IPS-20b (cell line): ENCODE measurements at regions not wholly inside any gene's neighbourhood (a gene's known extent, or its start where the extent isn't known, plus 50 kb on each side); places are given as distances from the start of the nearest gene placed in this dataset.

ENCODE experiments used
- H3K27ac ChIP-seq: one replicate; pipeline ENCODE4 v1.5.1; 2013; ENCODE audit warnings: low read length
- H3K27me3 ChIP-seq: 2 replicates; pipeline ENCODE4 v1.6.1; 2013; ENCODE audit warnings: mild to moderate bottlenecking, low read length, inconsistent platforms; ENCODE audit not compliant: insufficient read depth
- H3K36me3 ChIP-seq: 2 replicates; pipeline ENCODE4 v1.6.1; 2013; ENCODE audit warnings: low read depth, mild to moderate bottlenecking, inconsistent platforms, low read length, moderate library complexity; ENCODE audit not compliant: insufficient read depth
- H3K4me1 ChIP-seq: 2 replicates; pipeline ENCODE4 v1.6.1; 2013; ENCODE audit warnings: mild to moderate bottlenecking, control low read depth, inconsistent platforms, low read length, moderate library complexity; ENCODE audit not compliant: insufficient read depth
- H3K4me3 ChIP-seq: 2 replicates; pipeline ENCODE4 v1.5.1; 2013; ENCODE audit warnings: mild to moderate bottlenecking, low read length, inconsistent platforms
- H3K9ac ChIP-seq: 2 replicates; pipeline ENCODE4 v1.6.1; 2013; ENCODE audit warnings: low read depth, mild to moderate bottlenecking, inconsistent platforms, low read length, moderate library complexity
- H3K9me3 ChIP-seq: 2 replicates; pipeline ENCODE4 v1.6.1; 2013; ENCODE audit warnings: mild to moderate bottlenecking, low read depth, low read length, inconsistent platforms; ENCODE audit not compliant: insufficient read depth

DNA sequence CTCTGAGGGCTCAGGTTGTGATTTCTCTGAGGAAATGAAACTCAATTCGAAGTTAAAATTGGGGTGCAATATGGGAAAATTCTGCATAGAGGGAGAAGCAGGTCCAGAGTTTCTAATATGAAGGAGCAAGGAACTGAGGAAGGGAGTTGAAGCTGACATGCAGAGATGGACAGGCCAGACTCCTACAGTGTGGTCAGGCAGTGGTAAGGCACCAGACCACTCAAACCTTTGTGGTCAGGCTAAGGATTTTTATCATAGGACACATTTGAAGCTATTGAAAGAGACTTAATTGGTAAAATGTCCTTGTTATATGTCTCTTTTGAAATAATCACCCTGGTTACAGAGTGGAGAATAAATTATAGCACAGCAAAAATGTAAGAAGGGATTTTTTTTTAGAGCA lies 1074.8 kb upstream of the CDH2 start:
- no peaks in the 10 kb centered on the region; the same call in 1 of the 2 replicates for H3K4me1 ChIP-seq
- no peak overlapping the region for H3K4me3 ChIP-seq
- H3K9me3 ChIP-seq = no peaks in the 10 kb centered on the region
- no peak overlapping the region for H3K9ac ChIP-seq
- H3K27me3 ChIP-seq = no peaks in the 10 kb centered on the region
- no peak overlapping the region for H3K27ac ChIP-seq
- H3K36me3 ChIP-seq = no peaks in the 10 kb centered on the region

DNA sequence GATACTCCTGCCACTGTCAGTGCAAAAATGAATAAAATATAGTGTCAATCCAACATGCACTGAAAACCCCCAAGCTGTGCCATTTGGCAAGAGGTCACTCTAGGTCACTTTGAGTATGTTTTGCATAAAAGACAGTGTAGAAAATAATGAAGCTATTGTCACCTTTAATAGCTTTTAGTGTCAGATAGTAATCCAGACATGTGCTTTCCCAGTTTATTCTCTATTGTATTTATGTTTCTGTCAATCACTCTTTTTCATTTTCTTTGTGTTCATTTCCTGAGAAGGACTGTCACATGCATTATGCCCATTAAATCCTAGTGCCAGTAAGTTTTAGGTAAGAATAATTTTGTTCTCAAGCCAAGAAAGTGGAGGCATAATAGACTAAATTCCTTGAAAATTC lies 1073.9 kb upstream of the CDH2 start:
- no peaks in the 10 kb centered on the region for H3K27me3 ChIP-seq
- no peaks in the 10 kb centered on the region; the same call in 1 of the 2 replicates for H3K4me1 ChIP-seq
- no peak overlapping the region for H3K9ac ChIP-seq
- H3K36me3 ChIP-seq = no peaks in the 10 kb centered on the region
- no peak overlapping the region for H3K27ac ChIP-seq
- H3K4me3 ChIP-seq = no peak overlapping the region
- no peaks in the 10 kb centered on the region for H3K9me3 ChIP-seq

DNA sequence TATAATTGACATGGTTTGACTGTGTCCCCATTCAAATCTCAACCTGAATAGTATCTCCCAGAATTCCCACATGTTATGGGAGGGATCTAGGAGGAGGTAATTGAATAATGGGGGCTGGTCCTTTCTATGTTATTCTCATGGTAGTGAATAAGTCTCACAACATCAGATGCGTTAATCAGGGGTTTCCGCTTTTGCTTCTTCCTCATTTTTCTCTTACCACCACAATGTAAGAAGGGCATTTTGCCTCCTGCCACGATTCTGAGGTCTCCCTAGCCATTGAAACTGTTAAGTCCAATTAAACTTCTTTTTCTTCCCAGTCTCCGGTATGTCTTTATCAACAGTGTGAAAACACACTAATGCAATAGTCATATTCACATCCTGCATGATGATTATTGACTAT lies 1073.3 kb upstream of the CDH2 start:
- H3K27me3 ChIP-seq = no peaks in the 10 kb centered on the region
- H3K27ac ChIP-seq = no peak overlapping the region
- H3K4me1 ChIP-seq = no peaks in the 10 kb centered on the region; the same call in 1 of the 2 replicates
- no peaks in the 10 kb centered on the region for H3K9me3 ChIP-seq
- no peak overlapping the region for H3K4me3 ChIP-seq
- H3K9ac ChIP-seq = no peak overlapping the region
- no peaks in the 10 kb centered on the region for H3K36me3 ChIP-seq

DNA sequence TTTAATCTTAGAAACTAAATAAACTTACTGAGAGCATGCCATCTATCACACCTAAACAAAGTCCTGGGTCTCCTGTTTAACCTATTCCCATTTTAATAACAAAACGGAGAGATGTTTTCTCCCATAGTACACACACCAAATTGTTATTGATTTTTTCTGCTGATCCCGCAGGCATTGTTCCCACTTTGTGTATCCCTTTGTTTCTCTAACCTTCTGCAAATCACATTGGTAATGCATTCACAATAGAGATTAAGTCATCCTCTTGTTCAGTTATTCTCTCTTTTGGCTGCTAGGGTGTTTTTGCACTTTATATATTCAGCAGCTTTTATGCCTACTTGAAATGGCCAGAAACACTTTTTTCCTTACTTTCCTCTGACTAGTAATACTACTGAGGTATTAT lies 1071.9 kb upstream of the CDH2 start:
- no peaks in the 10 kb centered on the region for H3K27me3 ChIP-seq
- H3K9ac ChIP-seq = no peak overlapping the region
- H3K27ac ChIP-seq = no peak overlapping the region
- no peaks in the 10 kb centered on the region for H3K9me3 ChIP-seq
- no peaks in the 10 kb centered on the region for H3K36me3 ChIP-seq
- H3K4me3 ChIP-seq = no peak overlapping the region
- no peaks in the 10 kb centered on the region; the same call in 1 of the 2 replicates for H3K4me1 ChIP-seq

DNA sequence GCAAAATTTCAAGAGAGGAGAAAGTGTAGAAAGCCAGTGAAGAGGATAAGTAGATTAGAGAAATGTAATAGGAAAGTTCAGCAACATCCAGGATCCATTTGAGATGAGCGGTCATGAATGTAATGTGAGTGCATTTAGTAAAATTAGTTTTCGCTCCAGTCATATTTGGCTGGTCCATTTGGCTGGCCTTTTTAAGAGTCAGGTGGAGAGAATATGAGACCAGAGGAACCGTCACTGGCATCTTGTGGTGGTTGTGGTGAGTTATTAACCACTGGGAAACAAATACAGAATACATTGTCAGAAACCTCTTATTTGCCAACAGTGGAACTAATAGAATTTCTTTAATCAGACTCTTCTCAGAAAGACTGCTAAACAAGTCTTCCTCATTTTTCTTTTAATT lies 1064.3 kb upstream of the CDH2 start:
- Histone ChIP-seq H3K4me1 (no peaks in the 10 kb centered on the region), H3K27me3 (no peaks in the 10 kb centered on the region), H3K9me3 (no peaks in the 10 kb centered on the region), H3K27ac (no peak overlapping the region), H3K36me3 (no peaks in the 10 kb centered on the region), H3K9ac (no peak overlapping the region), H3K4me3 (no peak overlapping the region)

DNA sequence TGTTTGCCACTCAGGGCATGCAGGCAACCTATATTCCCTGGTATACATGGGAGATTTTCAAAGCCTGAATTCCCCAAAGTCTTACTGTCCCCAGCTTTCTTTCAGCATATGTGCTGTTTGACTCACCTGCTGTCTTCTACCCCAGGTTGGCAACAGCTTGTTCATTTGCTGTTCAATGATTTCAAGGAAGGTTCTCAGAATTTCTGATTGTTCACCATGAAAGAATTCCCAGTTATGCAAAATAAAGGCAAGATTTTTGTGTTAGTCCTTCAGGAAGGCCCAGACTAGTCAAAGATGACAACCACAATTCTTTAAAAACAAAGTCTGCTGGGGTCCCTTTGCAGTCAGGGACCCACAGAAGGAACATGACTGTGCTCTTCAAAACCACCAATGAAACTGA lies 1057.8 kb upstream of the CDH2 start:
- Histone ChIP-seq H3K27ac (no peak overlapping the region), H3K9me3 (no peaks in the 10 kb centered on the region; the same call in 1 of the 2 replicates), H3K4me1 (no peaks in the 10 kb centered on the region), H3K9ac (no peak overlapping the region), H3K36me3 (no peaks in the 10 kb centered on the region), H3K4me3 (no peak overlapping the region), H3K27me3 (no peaks in the 10 kb centered on the region)

DNA sequence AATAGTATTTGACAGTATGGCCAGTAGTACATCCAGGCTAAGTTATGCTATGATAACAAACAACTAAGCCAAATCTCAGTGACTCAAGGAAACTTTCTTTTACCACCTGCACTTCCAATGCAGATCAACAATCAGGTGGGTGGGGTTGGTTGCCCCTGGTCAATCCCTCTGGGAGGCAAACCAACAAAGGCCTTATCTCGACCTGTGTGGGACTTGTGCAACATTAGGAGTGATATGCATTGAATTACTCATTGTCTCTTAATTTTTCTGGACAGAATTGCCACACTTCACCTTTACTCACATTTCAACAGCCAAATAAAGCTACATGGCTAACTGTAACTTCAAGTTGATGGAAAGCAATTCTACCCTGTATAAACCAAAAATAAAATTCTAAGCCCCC lies 1049.3 kb upstream of the CDH2 start:
- H3K9me3 ChIP-seq = no peaks in the 10 kb centered on the region
- H3K4me3 ChIP-seq = no peak overlapping the region
- H3K27me3 ChIP-seq = no peaks in the 10 kb centered on the region
- no peaks in the 10 kb centered on the region for H3K4me1 ChIP-seq
- no peaks in the 10 kb centered on the region for H3K36me3 ChIP-seq
- H3K27ac ChIP-seq = no peak overlapping the region
- no peak overlapping the region for H3K9ac ChIP-seq

DNA sequence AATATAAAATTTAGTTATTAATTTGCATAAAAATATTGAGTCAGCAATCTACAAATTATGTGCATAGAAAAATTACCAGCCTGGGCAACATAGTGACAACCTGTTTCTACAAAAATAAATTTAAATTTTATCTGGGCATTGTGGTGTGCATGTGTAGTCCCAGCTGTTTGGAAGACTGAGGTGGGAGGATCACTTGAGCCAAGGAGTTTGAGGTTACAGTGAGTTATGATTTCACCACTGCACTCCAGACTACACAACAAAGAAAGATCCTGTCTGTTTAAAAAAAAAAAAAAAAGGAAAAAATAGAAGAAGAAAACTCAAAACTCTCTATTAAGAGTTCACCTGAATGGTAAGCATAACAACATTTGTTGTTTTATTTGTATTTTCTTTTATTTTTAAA lies 1048.4 kb upstream of the CDH2 start:
- Histone ChIP-seq H3K27ac (no peak overlapping the region), H3K27me3 (no peaks in the 10 kb centered on the region), H3K4me1 (no peaks in the 10 kb centered on the region), H3K36me3 (no peaks in the 10 kb centered on the region), H3K4me3 (no peak overlapping the region), H3K9ac (no peak overlapping the region), H3K9me3 (no peaks in the 10 kb centered on the region)

DNA sequence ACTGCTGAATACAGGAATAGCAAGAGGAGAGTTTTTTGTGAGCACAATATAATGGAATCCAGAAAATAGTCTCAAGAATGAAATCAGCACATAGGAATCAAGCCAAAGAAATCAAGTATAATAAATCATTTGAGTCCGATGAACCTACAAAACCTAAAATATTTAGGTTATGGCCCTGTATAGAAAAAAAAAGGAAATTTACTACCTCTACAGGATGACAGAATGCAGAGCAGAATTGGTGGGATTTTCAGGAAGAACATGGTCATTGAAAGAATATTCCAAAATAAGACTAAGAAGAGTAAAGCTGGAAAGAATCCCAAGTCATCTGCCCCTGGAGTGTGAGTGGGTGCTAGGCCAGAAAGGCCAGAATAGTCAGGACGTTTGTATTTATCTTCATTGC lies 1041.2 kb upstream of the CDH2 start:
- Histone ChIP-seq H3K4me1 (0 out of 2 replicates have a peak, but pooled peaks cover 3% of the 10 kb centered on the region), H3K27me3 (no peaks in the 10 kb centered on the region), H3K9ac (no peak overlapping the region), H3K27ac (no peak overlapping the region), H3K36me3 (no peaks in the 10 kb centered on the region), H3K9me3 (no peaks in the 10 kb centered on the region), H3K4me3 (no peak overlapping the region)

DNA sequence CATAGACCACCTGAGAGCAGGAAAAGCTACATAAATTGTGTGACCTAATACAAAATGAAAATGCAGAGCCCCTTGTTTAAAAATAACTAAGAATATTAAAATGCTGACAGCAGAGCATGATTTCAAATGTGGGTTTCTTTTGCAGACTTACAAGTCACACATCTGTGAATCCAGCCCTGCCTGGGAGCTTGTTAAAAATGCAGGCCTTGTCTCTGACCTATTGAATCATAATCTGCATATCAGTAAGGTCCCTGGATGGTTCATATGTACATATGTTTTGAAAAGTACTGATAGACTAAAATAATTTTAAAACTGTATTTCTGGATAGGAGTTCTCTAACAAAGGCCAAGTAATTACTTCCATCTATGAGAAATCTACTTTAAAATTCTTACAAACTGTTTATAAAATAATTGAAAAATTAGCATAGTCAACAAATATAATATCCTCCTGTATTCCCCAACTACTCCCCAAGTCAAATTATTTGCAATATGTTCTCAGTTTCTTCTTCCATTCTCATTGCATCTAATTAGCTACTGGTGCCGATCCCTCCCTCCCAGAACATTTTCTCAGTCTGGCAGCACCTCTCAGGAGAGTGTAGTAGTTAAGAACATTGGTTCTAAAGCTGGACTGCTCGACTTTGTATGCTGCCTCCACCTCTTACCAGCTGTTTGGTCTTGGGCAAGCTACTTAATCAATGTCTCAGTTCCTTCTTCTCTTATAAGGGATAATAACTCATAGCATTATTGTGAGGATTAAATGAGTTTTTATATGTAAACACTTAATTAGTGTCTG lies 1040.4 kb upstream of the CDH2 start:
- H3K36me3 ChIP-seq = no peaks in the 10 kb centered on the region
- H3K27ac ChIP-seq = no peak overlapping the region
- no peaks in the 10 kb centered on the region for H3K27me3 ChIP-seq
- H3K9me3 ChIP-seq = no peaks in the 10 kb centered on the region
- no peak overlapping the region for H3K4me3 ChIP-seq
- H3K4me1 ChIP-seq = 0 out of 2 replicates have a peak, but pooled peaks cover 3% of the 10 kb centered on the region
- H3K9ac ChIP-seq = no peak overlapping the region

DNA sequence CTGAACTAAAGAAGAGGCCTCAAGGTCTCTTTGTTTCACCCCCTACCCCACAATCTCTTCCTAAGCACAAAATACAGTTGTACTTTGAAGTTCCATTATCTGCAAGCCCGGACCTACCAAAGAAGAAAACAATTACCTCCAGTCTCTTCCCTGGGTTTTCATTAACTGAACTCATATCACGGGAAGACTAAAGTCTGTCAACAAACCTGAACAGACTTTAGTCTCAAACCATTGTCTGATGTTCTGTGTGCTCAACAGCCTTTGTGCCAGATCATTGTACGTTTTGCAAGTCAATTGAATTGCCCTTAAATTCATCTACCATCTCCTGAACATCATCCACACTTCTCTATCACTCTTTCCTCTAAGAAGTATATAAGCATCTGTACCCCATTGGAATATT lies 1021.9 kb upstream of the CDH2 start:
- H3K27me3 ChIP-seq = no peaks in the 10 kb centered on the region
- H3K4me3 ChIP-seq = no peak overlapping the region
- no peaks in the 10 kb centered on the region for H3K9me3 ChIP-seq
- H3K9ac ChIP-seq = no peak overlapping the region
- H3K27ac ChIP-seq = no peak overlapping the region
- H3K4me1 ChIP-seq = no peaks in the 10 kb centered on the region
- H3K36me3 ChIP-seq = no peaks in the 10 kb centered on the region

DNA sequence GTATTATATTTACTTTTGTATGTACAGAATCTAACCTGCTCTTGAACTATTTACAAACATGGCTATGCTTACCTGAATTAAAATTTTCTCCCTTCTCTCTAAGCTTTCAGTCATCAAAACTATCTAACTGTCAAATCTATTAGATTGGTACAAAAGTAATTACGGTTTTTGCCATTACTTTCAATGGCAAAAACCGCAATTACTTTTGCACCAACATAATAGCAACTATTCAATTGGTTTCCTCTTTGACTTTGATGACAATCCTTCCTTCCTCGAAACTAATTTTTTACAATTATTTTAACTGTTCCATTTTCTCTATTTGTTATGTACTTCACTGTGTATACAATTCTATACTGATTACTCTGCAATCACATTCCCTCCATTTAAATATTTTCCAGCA lies 1019.4 kb upstream of the CDH2 start:
- Histone ChIP-seq H3K27me3 (no peaks in the 10 kb centered on the region), H3K9me3 (no peaks in the 10 kb centered on the region), H3K4me1 (no peaks in the 10 kb centered on the region), H3K36me3 (no peaks in the 10 kb centered on the region), H3K9ac (no peak overlapping the region), H3K27ac (no peak overlapping the region), H3K4me3 (no peak overlapping the region)
